ENCODE measurements at regions not wholly inside any gene's neighbourhood (a gene's known extent, or its start where the extent isn't known, plus 50 kb on each side); places are given as distances from the start of the nearest gene placed in this dataset.

DNA sequence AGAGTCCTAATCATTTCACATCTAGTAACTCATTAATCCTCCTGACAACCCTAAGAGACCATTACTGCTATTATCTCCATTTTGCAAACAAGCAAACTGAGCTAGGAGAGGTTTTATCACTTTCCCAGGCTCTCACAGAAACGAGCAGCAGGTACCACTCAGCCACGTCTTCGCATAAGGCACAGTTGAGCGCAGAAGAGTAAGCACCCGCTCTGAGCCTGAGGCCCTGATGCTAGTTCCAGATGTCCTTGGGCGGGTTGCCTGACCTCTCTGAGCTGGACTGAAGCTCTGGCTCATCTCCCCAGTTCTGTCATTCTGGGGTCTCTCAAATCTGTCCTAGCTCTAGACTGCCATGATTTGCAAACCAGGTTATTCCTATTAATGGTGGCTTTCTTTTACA is 72.6 kb upstream of the FRMD4A start:
- DNase-seq, result no peak
- intact Hi-C loops (cut with DNase I), result no loop called here

DNA sequence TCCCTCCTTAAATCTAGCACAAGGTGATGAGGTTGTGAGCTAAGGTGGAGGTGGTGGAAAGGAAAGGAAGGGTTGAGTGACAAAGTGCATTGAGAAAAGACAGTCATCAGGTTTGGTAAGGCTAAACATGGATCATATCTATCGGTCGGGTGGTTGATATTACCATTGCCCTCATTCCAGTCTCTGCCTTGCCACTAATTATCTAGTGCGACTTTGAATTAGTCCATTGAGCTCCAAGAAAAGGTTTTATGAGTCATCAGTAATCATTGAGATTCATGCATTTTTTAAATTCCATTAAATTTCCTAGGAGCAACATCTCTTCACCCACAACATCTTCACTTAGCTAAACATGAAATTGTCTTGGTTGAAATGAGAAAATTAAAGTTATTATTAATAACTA is 68.9 kb upstream of the FRMD4A start:
- intact Hi-C loops (cut with DNase I), result no loop called here
- no peak for DNase-seq

DNA sequence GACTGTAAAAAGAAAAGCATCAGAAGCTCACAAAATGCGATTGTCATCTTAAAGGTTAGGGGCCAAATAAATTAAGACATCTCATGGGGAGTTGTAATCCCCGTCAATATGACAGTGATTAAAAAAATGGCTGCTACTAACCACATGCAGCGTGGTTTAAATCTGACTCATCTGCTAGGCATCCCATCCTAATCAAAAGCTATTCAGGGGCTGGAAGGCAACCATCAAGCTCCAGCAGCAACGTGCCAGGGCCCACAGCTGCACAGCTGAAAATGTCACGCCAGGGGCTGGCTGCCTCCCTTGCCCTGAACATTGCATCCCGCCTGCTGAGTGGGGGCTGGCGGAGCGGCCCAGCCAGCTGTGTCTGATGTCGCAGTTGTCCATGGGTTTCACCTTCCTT is 66.3 kb upstream of the FRMD4A start:
- DNase-seq, result peak; percentile 52 to 91 (median 79)
- intact Hi-C loops (cut with DNase I), result no loop called here

DNA sequence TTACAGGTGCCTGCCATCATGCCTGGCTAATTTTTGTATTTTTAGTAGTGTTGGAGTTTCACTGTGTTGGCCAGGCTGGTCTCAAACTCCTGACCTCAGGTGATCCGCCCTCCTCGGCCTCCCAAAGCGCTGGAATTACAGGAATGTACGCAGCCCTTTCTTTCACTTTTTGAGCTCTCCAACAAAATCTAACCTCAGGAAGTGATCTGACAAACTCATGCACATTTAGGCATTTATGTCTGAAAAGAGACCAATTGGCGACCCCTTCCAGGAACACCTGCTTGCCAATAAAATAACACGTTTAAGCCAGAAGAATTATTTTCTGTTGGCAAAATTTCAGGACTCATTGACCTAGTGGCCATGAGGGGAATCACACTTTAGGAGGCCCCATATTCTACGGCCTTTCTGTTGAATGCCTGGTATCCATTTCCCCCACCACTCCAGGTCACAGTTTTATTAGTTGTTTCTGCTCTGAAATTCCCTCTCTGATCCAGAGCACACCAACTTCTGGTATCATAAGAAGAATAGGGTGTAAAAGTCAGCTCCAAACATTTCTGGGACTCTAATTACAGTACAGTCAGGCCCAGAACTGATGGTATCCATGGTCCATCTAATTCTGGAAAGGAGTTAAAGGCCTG is 65.8 kb upstream of the FRMD4A start:
- no peak for DNase-seq
- intact Hi-C loops (cut with DNase I), result no loop called here

DNA sequence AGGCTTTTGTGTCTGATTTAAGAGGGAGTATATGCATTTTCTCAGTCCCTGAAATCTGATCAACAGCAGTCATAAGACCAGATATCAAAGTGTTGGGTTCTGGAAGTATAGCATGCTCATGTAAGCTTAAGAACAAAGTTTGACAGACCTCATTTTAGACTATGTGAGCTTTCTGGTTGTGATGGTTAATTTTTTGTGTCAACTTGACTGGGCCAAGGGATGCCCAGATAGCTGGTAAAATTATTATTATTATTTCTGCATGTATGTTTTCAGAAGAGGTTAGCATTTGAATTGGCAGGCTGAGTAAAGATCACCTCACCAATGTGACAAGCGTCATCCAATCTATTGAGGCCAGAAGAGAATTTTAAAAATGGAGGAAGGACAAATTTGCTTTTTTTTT is 63.5 kb upstream of the FRMD4A start:
- DNase-seq, result no peak
- intact Hi-C loops (cut with DNase I), result no loop called here

DNA sequence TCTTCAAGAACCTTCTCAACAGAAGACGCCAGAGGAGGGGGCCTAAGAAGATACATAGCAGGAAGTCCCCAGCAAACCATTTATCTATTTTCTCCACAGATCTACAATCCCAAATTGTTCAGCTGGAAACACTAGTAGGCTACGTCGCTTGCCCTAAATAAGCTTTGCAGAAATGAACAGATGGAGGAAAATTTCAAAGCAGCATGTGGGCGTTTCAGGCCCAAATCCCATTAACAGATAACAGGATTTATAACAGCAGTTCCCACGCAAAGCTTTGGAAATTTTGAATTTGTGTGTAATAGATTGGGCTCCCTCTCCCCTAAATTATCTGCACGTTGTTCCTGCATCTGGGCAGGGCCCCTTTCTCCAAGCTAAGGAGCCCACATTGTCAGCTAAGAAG is 60.6 kb upstream of the FRMD4A start:
- DNase-seq, result peak in 3 of 42 donors; percentile 17 to 33 (median 21)

DNA sequence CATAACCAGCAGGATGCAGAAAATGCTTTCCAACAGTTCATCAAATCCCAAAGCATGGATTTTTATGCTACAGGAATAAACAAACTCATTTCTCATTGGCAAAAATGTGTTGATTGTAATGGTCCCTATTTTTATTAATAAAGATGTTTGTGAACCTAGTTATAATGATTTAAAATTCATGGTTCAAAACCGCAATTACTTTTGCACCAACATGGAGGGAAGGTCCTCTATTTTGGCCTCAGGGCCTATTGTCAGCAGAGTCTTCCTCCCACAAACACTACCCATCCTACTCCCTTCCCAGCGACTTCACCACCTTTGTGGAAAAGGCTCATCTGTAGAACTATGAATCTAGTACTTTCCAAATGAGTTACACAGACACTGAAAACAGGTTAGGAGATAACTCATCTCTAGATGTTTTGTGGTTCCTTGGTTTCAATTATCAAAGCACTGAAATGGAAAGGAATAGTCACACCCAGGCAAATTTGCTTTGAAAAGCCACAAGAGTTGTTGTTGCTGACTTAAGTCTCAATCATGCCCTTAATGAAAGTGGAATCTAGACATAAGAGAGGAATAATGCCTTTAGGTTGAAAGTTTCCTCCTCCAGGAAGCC is 59.4 kb upstream of the FRMD4A start:
- intact Hi-C loops (cut with DNase I), result loop anchor here (5.0 kb wide), 1 partner anchor 87 kb away; no protein-coding TSS in a partner anchor
- DNase-seq, result no peak

More for the DNA sequence above, 60.6 kb upstream of the FRMD4A start:
- intact Hi-C loops (cut with DNase I), result no loop called here

DNA sequence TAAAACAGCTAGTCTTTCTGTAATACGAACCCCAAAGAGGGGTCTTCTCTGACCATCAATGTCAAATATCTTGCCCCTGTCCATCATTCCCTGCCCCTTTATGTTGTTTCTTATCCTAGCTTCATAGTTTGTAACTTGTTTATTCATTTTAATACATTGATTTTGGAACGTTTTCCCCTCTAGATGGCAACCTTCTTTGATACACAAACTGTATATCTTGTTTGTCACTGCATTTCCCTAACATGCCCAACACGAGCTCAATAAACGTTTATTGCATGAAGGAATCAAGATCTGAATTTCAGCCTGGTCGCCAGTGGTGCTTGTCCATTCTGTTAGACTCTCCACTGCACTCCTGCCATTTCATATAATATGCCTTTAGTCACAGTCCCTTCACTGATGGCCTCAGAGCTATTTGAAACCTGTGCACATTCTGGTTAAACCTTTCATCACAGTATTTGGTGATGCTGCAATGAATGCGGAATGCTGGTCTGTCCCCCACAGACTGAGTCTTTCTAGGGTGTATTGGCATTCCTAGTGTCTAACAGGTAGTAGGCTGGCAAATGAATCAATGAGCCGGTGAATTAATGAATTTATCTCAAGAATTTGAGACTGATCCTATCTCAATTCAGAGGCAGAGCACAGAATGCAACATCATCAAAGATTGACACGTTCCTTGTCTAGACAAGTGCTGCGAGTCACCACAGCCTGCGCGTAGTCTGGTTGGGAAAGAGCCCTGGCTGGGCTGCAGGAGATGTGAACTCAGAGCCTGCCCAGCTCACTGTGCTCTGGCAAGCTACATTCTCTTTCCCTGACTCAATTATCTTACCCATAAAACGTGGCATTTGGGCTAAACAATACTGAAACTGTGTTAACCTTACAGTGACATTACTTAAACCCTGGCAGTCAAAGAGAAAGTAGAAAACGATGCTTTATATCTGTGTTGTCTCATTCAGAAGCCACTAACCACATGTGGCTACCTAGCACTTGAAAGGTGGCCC is 55.2 kb upstream of the FRMD4A start:
- intact Hi-C loops (cut with DNase I), result loop anchor here (5.0 kb wide), 1 partner anchor 91 kb away; no protein-coding TSS in a partner anchor
- DNase-seq, result no peak

DNA sequence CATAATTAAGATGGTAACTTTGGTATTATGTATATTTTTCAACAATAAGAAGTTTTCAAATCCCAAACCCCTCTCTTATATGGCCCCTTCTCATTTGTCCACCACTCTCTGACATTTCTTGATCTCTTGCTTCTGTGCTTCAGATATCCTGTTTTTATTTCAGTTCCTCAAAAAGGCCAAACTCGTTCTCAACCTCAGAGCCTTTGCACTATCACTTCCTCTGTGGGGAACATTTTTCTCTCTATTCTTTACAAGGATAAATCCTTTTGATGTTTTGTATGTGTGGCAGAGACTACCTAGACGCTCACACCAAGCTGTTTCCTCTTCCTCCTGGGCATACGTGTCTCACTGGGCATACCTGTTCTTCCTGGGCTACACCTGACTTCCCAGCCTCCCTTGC is 54.2 kb upstream of the FRMD4A start:
- no peak for DNase-seq
- intact Hi-C loops (cut with DNase I), result loop anchor here (5.0 kb wide), 1 partner anchor 92 kb away; no protein-coding TSS in a partner anchor

DNA sequence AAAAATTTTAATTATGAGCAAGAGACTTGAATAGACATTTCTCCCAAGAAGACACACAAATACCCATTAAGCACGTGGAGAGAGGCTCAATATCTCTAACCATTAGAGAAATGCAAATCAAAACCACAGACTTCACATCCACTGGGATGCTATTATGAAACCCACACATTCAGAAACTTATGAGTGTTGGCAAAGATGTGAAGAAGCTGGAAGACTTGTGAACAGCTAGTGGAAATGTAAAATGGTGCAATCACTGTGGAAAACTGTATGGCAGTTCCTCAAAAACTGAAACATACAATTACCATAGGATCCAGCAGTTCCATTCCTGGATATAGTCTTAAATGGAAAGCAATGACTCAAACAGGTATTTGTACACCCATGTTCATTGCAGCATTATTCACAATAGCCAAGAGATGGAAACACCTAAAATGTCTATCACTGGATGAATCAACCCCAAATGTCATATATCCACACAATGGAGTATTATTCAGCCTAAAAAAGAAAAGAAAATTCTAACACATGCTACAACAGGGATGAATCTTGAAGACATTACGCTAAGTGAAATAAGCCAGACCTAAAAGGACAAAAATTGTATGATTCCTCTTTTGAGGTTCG is 53.5 kb upstream of the FRMD4A start:
- intact Hi-C loops (cut with DNase I), result no loop called here
- DNase-seq, result no peak

DNA sequence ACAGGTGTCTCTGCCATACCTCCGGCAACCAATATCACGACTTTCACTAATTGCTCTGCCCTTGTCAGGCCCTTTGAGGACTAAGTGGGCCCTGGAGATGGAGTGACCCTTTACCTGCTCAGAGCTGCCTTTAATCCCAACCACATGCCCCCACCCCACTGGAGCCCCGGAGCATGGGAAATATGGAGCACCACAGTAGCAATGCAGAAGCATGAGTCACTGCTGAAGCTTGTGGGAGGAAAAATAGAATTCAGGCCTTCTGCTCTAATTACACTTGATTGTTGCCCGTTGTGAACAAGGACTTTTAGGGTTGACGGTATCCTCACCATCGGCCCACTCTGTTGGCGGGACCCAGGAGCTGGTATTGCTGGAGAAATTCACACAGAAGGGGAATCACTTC is 52.5 kb upstream of the FRMD4A start:
- intact Hi-C loops (cut with DNase I), result no loop called here

DNA sequence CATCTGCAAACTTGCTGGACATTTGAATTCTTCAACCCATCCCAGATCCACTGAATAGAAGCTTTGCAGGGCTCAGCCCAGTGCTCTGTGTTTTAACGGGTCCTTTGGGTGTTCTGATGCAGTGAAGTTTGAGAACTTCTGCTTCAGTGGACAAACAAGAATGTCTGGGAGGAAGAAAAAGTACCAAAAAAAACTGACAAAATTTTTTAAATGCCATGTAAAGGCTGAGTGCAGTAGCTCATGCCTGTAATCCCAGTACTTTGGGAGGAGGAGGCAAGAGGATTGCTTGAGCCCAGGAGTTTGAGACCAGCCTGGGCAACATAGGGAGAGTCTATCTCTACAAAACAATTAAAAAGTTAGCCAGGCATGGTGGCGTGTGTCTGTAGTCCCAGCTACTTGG is 51.8 kb upstream of the FRMD4A start:
- intact Hi-C loops (cut with DNase I), result no loop called here
- no peak for DNase-seq

More for the DNA sequence above, 52.5 kb upstream of the FRMD4A start:
- DNase-seq, result peak in 4 of 42 donors; percentile 13 to 48 (median 24)

DNA sequence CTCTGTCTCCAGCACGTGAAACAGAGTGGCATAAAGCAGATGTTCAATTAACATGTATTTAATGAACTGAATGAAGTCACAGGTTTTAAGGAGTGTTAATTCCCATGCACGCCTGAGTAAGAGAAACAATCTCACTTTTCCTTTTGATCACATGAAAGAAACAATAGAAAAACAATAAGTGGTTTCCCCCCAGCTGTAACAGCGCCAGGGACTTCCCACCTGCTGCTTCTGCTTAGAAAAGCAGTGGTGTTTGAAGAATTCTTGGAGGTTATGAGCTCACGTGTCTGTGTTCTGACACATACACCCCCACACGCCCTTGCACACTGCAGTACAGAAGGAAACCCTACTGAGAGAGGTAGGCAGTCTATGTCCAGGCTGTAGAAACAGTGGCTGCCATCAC is 51.3 kb upstream of the FRMD4A start:
- intact Hi-C loops (cut with DNase I), result no loop called here

DNA sequence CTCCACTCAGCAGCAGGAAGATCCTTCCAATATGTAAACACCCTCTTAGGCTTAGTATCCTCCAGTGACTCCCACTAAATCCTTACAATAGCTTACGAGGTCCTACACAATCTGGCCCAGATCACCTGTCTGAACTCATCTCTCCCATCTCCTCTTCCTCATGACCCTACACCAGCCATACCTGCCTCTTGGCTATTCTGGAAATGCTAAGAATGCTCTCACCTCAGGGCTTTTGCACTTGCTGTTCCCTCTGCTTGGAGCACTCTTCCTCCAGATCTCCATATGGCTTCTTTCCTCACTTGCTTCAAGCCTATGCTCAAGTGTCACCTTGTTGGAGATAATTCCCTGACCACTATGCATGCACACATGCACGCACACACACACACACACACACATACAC is 50.8 kb upstream of the FRMD4A start:
- intact Hi-C loops (cut with DNase I), result no loop called here

More for the DNA sequence above, 51.3 kb upstream of the FRMD4A start:
- peak in 12 of 42 donors; percentile 11 to 66 (median 22) for DNase-seq

DNA sequence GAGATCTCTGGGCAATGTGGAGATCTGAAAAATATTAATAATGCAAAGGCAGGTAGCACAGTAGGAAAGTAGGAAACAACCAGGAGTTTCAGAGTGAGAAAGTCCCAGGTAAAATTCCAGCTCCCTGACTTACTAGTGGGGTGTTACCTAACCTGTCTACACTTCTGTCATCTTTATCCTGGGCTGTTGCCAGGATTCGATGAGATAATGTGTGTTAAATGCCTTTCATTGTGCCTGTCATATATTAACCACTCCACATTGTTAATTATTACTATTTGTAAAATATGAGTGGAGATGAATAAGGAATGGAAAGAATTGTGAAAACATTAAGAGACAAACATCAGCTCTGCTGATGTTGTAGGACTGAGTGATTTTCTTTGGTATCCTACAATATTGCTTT is 50.0 kb upstream of the FRMD4A start:
- intact Hi-C loops (cut with DNase I), result no loop called here
- DNase-seq, result peak in 1 of 42 donors; percentile 24

More for the DNA sequence above, 50.8 kb upstream of the FRMD4A start:
- DNase-seq, result no peak

Measured in head of caudate nucleus (tissue), 42 donors.